GM13976 (cell line): ENCODE measurements at regions not wholly inside any gene's neighbourhood (a gene's known extent, or its start where the extent isn't known, plus 50 kb on each side); places are given as distances from the start of the nearest gene placed in this dataset.
"Not testable (repeated sequence)": the region's sequence is repeated elsewhere in the genome, so short reads cannot be mapped to it uniquely, and the experiment has no call there.

Experiments
- DNase-seq: peaks from one replicate; pipeline ENCODE4 v3.0.0; 2012; ENCODE audit warnings: low spot score
- in situ Hi-C: fragments of 300-500 bp; cut with MboI; formaldehyde crosslinking; loops from one replicate; pipeline ENCODE4 v1.12.0; 2022; ENCODE audit warnings: low sequenced_read_pairs, mixed read lengths, inconsistent platforms; ENCODE audit not compliant: unreplicated experiment
- TF ChIP-seq, protein P1 (sequence below): IDR thresholded peaks from 2 replicates; pipeline ENCODE4 v1.5.1; 2012; ENCODE audit warnings: borderline replicate concordance, mild to moderate bottlenecking; ENCODE audit not compliant: insufficient read depth; ENCODE audit errors: extremely low read depth, missing control alignments, control extremely low read depth

DNA sequence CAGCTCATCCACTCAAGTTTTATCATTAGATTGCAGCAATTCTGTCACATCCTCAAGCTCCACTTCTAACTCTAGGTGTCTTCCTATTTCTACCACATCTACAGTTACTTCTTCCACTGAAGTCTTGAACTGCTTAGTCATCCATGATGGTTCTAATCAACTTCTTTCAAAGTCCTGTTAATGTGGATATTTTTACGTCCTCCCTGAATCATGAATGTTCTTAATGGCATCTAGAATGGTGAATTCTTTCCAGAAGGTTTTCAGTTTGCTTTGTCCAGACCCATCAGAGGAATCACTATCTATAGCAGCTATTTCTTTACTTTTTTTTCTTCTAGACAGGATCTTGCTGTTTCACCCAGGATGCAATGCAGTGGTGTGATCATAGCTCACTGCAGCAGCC is 78.0 kb upstream of the RNPC3 start:
- TF ChIP-seq, protein P1, sequence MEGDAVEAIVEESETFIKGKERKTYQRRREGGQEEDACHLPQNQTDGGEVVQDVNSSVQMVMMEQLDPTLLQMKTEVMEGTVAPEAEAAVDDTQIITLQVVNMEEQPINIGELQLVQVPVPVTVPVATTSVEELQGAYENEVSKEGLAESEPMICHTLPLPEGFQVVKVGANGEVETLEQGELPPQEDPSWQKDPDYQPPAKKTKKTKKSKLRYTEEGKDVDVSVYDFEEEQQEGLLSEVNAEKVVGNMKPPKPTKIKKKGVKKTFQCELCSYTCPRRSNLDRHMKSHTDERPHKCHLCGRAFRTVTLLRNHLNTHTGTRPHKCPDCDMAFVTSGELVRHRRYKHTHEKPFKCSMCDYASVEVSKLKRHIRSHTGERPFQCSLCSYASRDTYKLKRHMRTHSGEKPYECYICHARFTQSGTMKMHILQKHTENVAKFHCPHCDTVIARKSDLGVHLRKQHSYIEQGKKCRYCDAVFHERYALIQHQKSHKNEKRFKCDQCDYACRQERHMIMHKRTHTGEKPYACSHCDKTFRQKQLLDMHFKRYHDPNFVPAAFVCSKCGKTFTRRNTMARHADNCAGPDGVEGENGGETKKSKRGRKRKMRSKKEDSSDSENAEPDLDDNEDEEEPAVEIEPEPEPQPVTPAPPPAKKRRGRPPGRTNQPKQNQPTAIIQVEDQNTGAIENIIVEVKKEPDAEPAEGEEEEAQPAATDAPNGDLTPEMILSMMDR: no peak
- in situ Hi-C loops: no loop called here
- DNase-seq: no peak

DNA sequence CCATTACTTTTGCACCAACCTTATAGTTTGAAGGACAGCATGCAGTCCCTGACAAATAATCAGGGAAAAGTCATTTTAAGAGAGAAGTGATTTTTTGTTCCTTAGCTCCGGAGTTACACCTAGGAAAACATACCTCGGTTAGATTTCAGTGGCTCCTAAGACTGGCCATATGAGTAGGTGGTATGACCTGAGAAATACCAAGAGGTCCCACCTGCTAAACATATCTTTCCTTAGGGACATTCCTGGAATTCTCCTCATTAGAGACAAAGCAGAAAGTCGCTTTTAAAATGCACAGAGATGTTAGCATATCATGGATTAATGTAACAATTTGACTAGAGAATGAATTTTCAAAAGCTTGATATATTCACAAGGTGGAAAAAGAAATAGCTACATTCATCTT is 84.2 kb upstream of the RNPC3 start:
- TF ChIP-seq, protein P1: no peak
- in situ Hi-C loops: no loop called here
- no peak for DNase-seq

DNA sequence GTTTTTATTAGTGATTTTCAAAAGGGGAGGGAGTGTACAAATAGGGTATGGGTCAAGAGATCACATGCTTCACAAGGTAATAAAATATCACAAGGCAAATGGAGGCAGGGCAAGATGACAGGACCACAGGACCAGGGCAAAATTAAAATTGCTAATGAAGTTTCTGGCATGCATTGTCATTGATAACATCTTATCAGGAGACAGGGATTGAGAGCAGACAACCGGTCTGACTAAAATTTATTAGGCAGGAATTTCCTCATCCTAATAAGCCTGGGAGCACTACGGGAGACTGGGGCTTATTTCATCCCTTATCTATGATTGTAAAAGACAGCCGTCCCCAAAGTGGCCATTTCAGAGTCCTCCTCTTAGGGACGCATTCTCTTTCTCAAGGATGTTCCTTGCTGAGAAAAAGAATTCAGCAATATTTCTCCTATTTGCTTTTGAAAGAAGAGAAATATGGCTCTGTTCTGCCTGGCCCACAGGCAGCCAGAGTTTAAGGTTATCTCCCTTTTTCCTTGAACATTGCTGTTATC is 88.9 kb upstream of the RNPC3 start:
- DNase-seq, in situ Hi-C loops: not testable (repeated sequence)

DNA sequence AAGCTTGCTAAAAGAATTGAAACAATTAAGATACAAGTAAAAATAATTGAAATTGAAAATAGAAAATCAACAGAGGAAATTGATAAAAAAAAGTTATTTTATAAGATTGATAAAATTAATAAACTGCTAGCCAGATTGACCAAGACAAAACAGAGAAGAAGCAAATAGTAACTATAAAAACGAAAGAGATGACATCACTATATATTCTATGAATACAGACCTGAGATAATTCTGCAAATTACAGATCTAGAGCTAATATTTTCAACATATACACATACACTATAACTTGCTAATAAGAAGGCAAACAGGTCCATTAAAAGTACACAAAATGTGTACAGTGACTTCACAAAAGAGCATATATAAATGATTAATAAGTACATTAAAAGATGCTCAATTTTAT is 90.1 kb upstream of the RNPC3 start:
- in situ Hi-C loops: no loop called here
- TF ChIP-seq, protein P1: no peak
- DNase-seq: no peak

DNA sequence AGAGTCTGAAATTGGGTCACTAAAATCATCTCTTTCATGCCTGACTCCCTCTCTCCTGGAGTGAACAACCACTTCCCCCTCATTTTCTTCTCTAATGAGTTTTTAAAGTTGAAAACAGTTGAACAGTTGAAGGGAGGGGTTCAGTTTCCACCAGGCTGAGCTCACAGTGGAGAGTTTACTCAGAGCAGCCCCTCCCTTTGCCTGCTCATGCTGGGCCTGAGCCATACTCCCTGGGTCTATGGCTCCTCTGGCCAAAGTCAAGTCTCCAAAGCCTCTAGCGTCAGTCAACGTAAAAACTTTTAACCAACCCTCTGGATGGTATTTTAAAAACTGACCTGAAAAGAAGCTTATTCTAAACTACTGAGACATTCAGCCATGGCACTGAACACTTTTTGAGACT is 100.8 kb upstream of the RNPC3 start:
- TF ChIP-seq, protein P1: no peak
- in situ Hi-C loops: no loop called here
- no peak for DNase-seq

DNA sequence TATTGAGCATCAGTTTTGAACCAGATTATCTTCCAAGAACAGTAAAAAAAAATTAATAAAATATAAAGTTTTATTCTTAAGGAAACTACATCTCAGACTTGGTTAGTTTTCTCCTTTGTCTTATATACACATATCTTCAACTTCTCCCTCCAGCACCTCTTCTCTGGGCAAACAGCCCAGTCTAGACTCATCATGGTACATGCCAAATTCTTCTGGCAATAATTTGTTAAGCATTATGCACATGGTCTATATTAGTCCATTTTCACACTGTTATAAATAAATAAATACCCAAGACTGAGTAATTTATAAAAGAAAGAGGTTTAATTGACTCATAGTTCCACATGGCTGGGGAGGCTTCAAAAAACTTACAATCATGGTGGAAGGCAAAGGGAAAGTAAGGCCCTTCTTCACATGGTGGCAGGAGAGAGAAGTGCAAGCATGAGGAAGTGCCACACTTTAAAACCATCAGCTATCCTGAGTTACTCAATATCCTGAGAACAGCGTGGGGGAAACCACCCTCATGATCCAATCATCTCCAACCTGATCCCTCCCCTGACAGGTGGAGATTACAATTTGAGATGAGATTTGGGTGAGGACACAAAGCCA is 108.7 kb upstream of the RNPC3 start:
- DNase-seq: no peak
- in situ Hi-C loops: no loop called here
- TF ChIP-seq, protein P1: no peak

DNA sequence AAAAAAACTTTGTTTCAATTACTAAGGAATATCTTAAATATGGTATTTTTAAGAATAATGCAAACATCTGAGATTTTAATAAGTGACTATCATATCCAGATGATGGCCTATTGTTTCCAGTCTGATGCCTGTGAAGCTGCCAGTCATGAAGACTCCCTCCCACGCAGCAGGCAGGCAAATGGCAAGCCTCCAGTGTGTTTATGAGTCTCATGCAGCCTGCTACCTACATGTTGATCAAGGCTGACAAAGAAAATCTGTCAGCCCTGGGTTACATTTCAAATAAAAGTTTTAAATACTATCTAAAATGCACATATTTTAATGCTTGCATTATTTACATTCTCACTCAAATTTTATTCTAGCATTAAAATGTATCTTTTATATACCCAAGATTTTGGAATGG is 137.6 kb upstream of the RNPC3 start:
- DNase-seq: no peak
- TF ChIP-seq, protein P1: no peak

More for the DNA sequence above, 137.6 kb upstream of the RNPC3 start:
- in situ Hi-C loops: no loop called here
